ENCODE measurements at regions not wholly inside any gene's neighbourhood (a gene's known extent, or its start where the extent isn't known, plus 50 kb on each side); places are given as distances from the start of the nearest gene placed in this dataset.

DNA sequence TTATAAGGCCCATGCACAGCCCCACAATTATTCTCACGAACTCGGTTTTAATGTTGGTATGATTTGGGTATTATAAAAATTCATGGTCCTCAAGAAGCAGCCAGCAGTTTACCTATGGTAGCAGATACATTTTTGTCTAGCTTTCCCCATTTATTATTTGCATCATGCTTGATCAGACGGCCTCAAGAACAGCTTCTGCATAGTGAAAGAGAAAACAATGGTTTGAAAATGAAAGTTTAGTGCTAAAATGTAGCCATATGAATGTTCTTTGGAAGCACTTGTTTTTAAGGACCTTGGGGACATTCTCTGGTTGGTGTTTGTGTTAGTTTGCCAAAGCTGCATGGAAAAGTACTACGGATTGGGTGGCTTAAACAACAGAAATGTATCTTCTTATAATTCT lies 72.4 kb upstream of the CPHXL start:
- TF ChIP-seq, protein P1, sequence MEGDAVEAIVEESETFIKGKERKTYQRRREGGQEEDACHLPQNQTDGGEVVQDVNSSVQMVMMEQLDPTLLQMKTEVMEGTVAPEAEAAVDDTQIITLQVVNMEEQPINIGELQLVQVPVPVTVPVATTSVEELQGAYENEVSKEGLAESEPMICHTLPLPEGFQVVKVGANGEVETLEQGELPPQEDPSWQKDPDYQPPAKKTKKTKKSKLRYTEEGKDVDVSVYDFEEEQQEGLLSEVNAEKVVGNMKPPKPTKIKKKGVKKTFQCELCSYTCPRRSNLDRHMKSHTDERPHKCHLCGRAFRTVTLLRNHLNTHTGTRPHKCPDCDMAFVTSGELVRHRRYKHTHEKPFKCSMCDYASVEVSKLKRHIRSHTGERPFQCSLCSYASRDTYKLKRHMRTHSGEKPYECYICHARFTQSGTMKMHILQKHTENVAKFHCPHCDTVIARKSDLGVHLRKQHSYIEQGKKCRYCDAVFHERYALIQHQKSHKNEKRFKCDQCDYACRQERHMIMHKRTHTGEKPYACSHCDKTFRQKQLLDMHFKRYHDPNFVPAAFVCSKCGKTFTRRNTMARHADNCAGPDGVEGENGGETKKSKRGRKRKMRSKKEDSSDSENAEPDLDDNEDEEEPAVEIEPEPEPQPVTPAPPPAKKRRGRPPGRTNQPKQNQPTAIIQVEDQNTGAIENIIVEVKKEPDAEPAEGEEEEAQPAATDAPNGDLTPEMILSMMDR (IDR thresholded peaks at IDR 0.05) = no peak
- no peak for TF ChIP-seq POLR2A (IDR thresholded peaks at IDR 0.05)

Data from body of pancreas (tissue), 4 donors.